Neural cell (in vitro differentiated cells): ENCODE measurements at regions not wholly inside any gene's neighbourhood (a gene's known extent, or its start where the extent isn't known, plus 50 kb on each side); places are given as distances from the start of the nearest gene placed in this dataset.

Experiments
- H2AFZ ChIP-seq: fragments of 200-600, 300-800 bp; sonication (generic), shearing (Covaris generic); 2 replicates; pipeline ENCODE4 v1.6.0; 2014; ENCODE audit warnings: low read depth, mild to moderate bottlenecking, antibody characterized with exemption, low read length, moderate library complexity
- H3F3A ChIP-seq: fragments of 200-600 bp; shearing (Covaris generic); 2 replicates; pipeline ENCODE4 v1.6.1; 2016; ENCODE audit warnings: mild to moderate bottlenecking, moderate library complexity, mixed read lengths, antibody characterized with exemption, low read length; ENCODE audit not compliant: insufficient read depth, poor library complexity, severe bottlenecking
- H3K27ac ChIP-seq: fragments of 200-600, 300-800 bp; sonication (generic), shearing (Covaris generic); 2 replicates; pipeline ENCODE4 v1.5.1; 2014; ENCODE audit warnings: mild to moderate bottlenecking, low read length, moderate library complexity
- H3K27me3 ChIP-seq: fragments of 300-800, 200-600 bp; sonication (generic), shearing (Covaris generic); 2 replicates; pipeline ENCODE4 v1.6.0; 2014; ENCODE audit warnings: mild to moderate bottlenecking, low read depth, low read length, moderate library complexity; ENCODE audit not compliant: insufficient read depth
- H3K36me3 ChIP-seq: fragments of 300-800, 200-600 bp; sonication (generic), shearing (Covaris generic); 2 replicates; pipeline ENCODE4 v1.5.1; 2014; ENCODE audit warnings: mild to moderate bottlenecking, antibody characterized with exemption, low read length, moderate library complexity; ENCODE audit not compliant: insufficient read depth
- H3K4me2 ChIP-seq: fragments of 300-800, 200-600 bp; sonication (generic), shearing (Covaris generic); 2 replicates; pipeline ENCODE4 v1.6.0; 2014; ENCODE audit warnings: mild to moderate bottlenecking, low read length
- H3K4me3 ChIP-seq: fragments of 300-800, 200-600 bp; sonication (generic), shearing (Covaris generic); 2 replicates; pipeline ENCODE4 v1.5.1; 2014; ENCODE audit warnings: mild to moderate bottlenecking, low read length, moderate library complexity
- H3K79me2 ChIP-seq: fragments of 200-600 bp; shearing (Covaris generic); replicated peaks from 2 replicates; pipeline ENCODE4 v1.6.0; 2014; ENCODE audit warnings: mild to moderate bottlenecking, low read length, moderate library complexity; ENCODE audit not compliant: insufficient read depth
- H3K9ac ChIP-seq: fragments of 300-800, 200-600 bp; sonication (generic), shearing (Covaris generic); 2 replicates; pipeline ENCODE4 v1.6.1; 2016; ENCODE audit warnings: mild to moderate bottlenecking, low read length, mixed read lengths
- H3K9me2 ChIP-seq: fragments of 200-600 bp; shearing (Covaris generic); 2 replicates; pipeline ENCODE4 v1.6.1; 2016; ENCODE audit warnings: mild to moderate bottlenecking, low read length, mixed read lengths; ENCODE audit not compliant: insufficient read depth
- H3K9me3 ChIP-seq: fragments of 200-600, 300-800 bp; sonication (generic), shearing (Covaris generic); 2 replicates; pipeline ENCODE4 v1.6.1; 2016; ENCODE audit warnings: mild to moderate bottlenecking, mixed run types, low read length, moderate library complexity, mixed read lengths
- H4K20me1 ChIP-seq: fragments of 200-600 bp; shearing (Covaris generic); 2 replicates; pipeline ENCODE4 v1.6.1; 2016; ENCODE audit warnings: mild to moderate bottlenecking, mixed run types; ENCODE audit not compliant: insufficient read depth
- CTCF ChIP-seq: fragments of 450-650 bp; IDR thresholded peaks from 2 replicates; pipeline ENCODE4 v1.5.1; 2014; ENCODE audit warnings: antibody characterized with exemption, mild to moderate bottlenecking, moderate library complexity; ENCODE audit not compliant: poor library complexity, severe bottlenecking
- EP300 ChIP-seq: fragments of 450-650 bp; conservative IDR thresholded peaks from 2 replicates; pipeline ENCODE4 v1.6.1; 2014; ENCODE audit warnings: antibody characterized with exemption, mild to moderate bottlenecking, moderate library complexity; ENCODE audit not compliant: poor library complexity, severe bottlenecking
- EZH2 ChIP-seq: fragments of 200-600, 300-800 bp; shearing (Covaris generic), sonication (generic); IDR thresholded peaks from 2 replicates; pipeline ENCODE4 v1.6.1; 2014; ENCODE audit warnings: antibody characterized with exemption, low read length, borderline replicate concordance, mild to moderate bottlenecking; ENCODE audit not compliant: insufficient read depth, poor library complexity, severe bottlenecking
- MXI1 ChIP-seq: fragments of 450-650 bp; conservative IDR thresholded peaks from 2 replicates; pipeline ENCODE4 v1.6.1; 2014; ENCODE audit warnings: antibody characterized with exemption, mild to moderate bottlenecking; ENCODE audit not compliant: poor library complexity, severe bottlenecking
- POLR2AphosphoS5 ChIP-seq: IDR thresholded peaks from 2 replicates; pipeline ENCODE4 v1.6.1; 2012
- RAD21 ChIP-seq: fragments of 450-650 bp; conservative IDR thresholded peaks from 2 replicates; pipeline ENCODE4 v1.6.1; 2014; ENCODE audit warnings: antibody characterized with exemption, mild to moderate bottlenecking, moderate library complexity
- REST ChIP-seq: IDR thresholded peaks from 2 replicates; pipeline ENCODE4 v1.6.1; 2012; ENCODE audit warnings: borderline replicate concordance
- SMC3 ChIP-seq: fragments of 450-650 bp; conservative IDR thresholded peaks from 2 replicates; pipeline ENCODE4 v1.6.1; 2014; ENCODE audit warnings: antibody characterized with exemption, mild to moderate bottlenecking, moderate library complexity; ENCODE audit not compliant: poor library complexity
- TAF1 ChIP-seq: IDR thresholded peaks from 2 replicates; pipeline ENCODE4 v1.6.1; 2012; ENCODE audit warnings: low read depth

GRCh38 chr5:57317341-57317740 lies 143.5 kb downstream of the GPBP1 start:
- H3K9me2 ChIP-seq, result no peaks in the 10 kb centered on the region
- H3K4me3 ChIP-seq, result no peak overlapping the region
- H3K36me3 ChIP-seq, result no peaks in the 10 kb centered on the region
- TF ChIP-seq MXI1, result no peak
- TF ChIP-seq EZH2, result no peak
- TF ChIP-seq CTCF, result no peak
- no peak for TF ChIP-seq REST
- no peak for TF ChIP-seq POLR2AphosphoS5
- no peak for TF ChIP-seq SMC3
- no peak for TF ChIP-seq RAD21
- TF ChIP-seq TAF1, result no peak
- TF ChIP-seq EP300, result no peak
- H4K20me1 ChIP-seq, result no peaks in the 10 kb centered on the region
- no peaks in the 10 kb centered on the region for H3K27me3 ChIP-seq
- no peak overlapping the region for H3K27ac ChIP-seq
- H3K9me3 ChIP-seq, result no peaks in the 10 kb centered on the region
- H2AFZ ChIP-seq, result no peak overlapping the region
- no peak overlapping the region for H3K9ac ChIP-seq
- H3F3A ChIP-seq, result no peaks in the 10 kb centered on the region
- no peaks in the 10 kb centered on the region for H3K79me2 ChIP-seq
- H3K4me2 ChIP-seq, result no peak overlapping the region

GRCh38 chr5:57316798-57317327 lies 143.0 kb downstream of the GPBP1 start:
- no peak overlapping the region for H3K4me2 ChIP-seq
- H2AFZ ChIP-seq, result no peak overlapping the region
- no peaks in the 10 kb centered on the region for H3F3A ChIP-seq
- no peaks in the 10 kb centered on the region for H3K9me3 ChIP-seq
- H3K9ac ChIP-seq, result no peak overlapping the region
- no peaks in the 10 kb centered on the region for H3K79me2 ChIP-seq
- no peaks in the 10 kb centered on the region for H3K27me3 ChIP-seq
- no peaks in the 10 kb centered on the region for H4K20me1 ChIP-seq
- TF ChIP-seq MXI1 (no peak), SMC3 (no peak)
- H3K9me2 ChIP-seq, result no peaks in the 10 kb centered on the region
- H3K36me3 ChIP-seq, result no peaks in the 10 kb centered on the region
- no peak overlapping the region for H3K4me3 ChIP-seq
- no peak overlapping the region for H3K27ac ChIP-seq

GRCh38 chr5:57315941-57316340 lies 142.1 kb downstream of the GPBP1 start:
- H3K79me2 ChIP-seq, result no peaks in the 10 kb centered on the region

More at GRCh38 chr5:57315941-57316340, 142.1 kb downstream of the GPBP1 start:
- no peaks in the 10 kb centered on the region for H3K27me3 ChIP-seq
- H3K4me2 ChIP-seq, result no peak overlapping the region
- no peak overlapping the region for H2AFZ ChIP-seq
- no peak overlapping the region for H3K4me3 ChIP-seq
- H3K9me3 ChIP-seq, result no peaks in the 10 kb centered on the region
- no peak overlapping the region for H3K9ac ChIP-seq
- no peaks in the 10 kb centered on the region for H3K9me2 ChIP-seq
- H4K20me1 ChIP-seq, result no peaks in the 10 kb centered on the region
- no peaks in the 10 kb centered on the region for H3K36me3 ChIP-seq
- no peaks in the 10 kb centered on the region for H3F3A ChIP-seq
- no peak overlapping the region for H3K27ac ChIP-seq
- TF ChIP-seq REST (no peak), EP300 (no peak), TAF1 (no peak), MXI1 (no peak), SMC3 (no peak), CTCF (no peak), RAD21 (no peak), EZH2 (no peak), POLR2AphosphoS5 (no peak)
